Liver (tissue), 8 donors: ENCODE measurements at regions not wholly inside any gene's neighbourhood (a gene's known extent, or its start where the extent isn't known, plus 50 kb on each side); places are given as distances from the start of the nearest gene placed in this dataset.
"Not testable (repeated sequence)": the region's sequence is repeated elsewhere in the genome, so short reads cannot be mapped to it uniquely, and the experiment has no call there.

Experiments
- DNase-seq: peaks from one replicate; pipeline ENCODE4 v3.0.0-alpha.2; 2017; ENCODE audit warnings: low spot score
- H3K27ac ChIP-seq, 2 donors: one replicate each; pipeline ENCODE4 v1.7.0; 2013; ENCODE audit warnings: inconsistent platforms in 2 of 2, low read length in 2 of 2, control low read depth in 1 of 2, low read depth in 1 of 2, mild to moderate bottlenecking in 1 of 2
- H3K27me3 ChIP-seq, 4 donors: one replicate each; pipeline versions ENCODE4 v1.6.1 to v1.7.0; 2013; ENCODE audit warnings: low read length in 3 of 4, inconsistent platforms in 1 of 4, mild to moderate bottlenecking in 1 of 4, moderate library complexity in 1 of 4; ENCODE audit not compliant: control insufficient read depth in 4 of 4, insufficient read depth in 4 of 4
- H3K36me3 ChIP-seq, 4 donors: one replicate each; pipeline versions ENCODE4 v1.6.1 to v1.7.0; 2013; ENCODE audit warnings: low read length in 3 of 4, mild to moderate bottlenecking in 3 of 4, low read depth in 1 of 4, moderate library complexity in 1 of 4; ENCODE audit not compliant: control insufficient read depth in 4 of 4, insufficient read depth in 3 of 4
- H3K4me1 ChIP-seq, 4 donors: one replicate each; pipeline versions ENCODE4 v1.6.1 to v1.7.0; 2013; ENCODE audit warnings: low read length in 3 of 4, mild to moderate bottlenecking in 3 of 4, moderate library complexity in 1 of 4; ENCODE audit not compliant: control insufficient read depth in 4 of 4, insufficient read depth in 4 of 4
- H3K4me3 ChIP-seq, 3 donors: one replicate each; pipeline versions ENCODE4 v1.6.1 to v1.7.0; 2013; ENCODE audit warnings: low read length in 3 of 3, control low read depth in 1 of 3, low read depth in 1 of 3, mild to moderate bottlenecking in 1 of 3
- H3K9ac ChIP-seq, 2 donors: one replicate each; pipeline ENCODE4 v1.7.0; 2013; ENCODE audit warnings: low read length in 2 of 2, mild to moderate bottlenecking in 2 of 2, moderate library complexity in 2 of 2, control low read depth in 1 of 2, low read depth in 1 of 2
- H3K9me3 ChIP-seq, 4 donors: one replicate each; pipeline versions ENCODE4 v1.6.1 to v1.7.0; 2013; ENCODE audit warnings: low read length in 3 of 4; ENCODE audit not compliant: control insufficient read depth in 4 of 4
- CTCF ChIP-seq: fragments of 150-350 bp; IDR thresholded peaks from 2 replicates; pipeline ENCODE4 v1.5.1; 2017; ENCODE audit warnings: improper control_type of control experiment, low read depth, low read length; ENCODE audit not compliant: missing input control
- EGR1 ChIP-seq, 2 donors: IDR thresholded peaks; 2 replicates each; pipeline ENCODE4 v1.6.1; 2016 to 2018; ENCODE audit warnings: antibody characterized with exemption in 2 of 2, low read depth in 2 of 2
- FOXA2 ChIP-seq: IDR thresholded peaks from 2 replicates; pipeline ENCODE4 v1.6.1; 2016; ENCODE audit warnings: antibody characterized with exemption
- GABPA ChIP-seq, 2 donors: IDR thresholded peaks in 1 of 2; conservative IDR thresholded peaks in 1 of 2; 2 replicates each; pipeline ENCODE4 v1.6.1; 2016; ENCODE audit warnings: antibody characterized with exemption in 2 of 2, mild to moderate bottlenecking in 1 of 2, moderate library complexity in 1 of 2
- HNF4A ChIP-seq, 2 donors: conservative IDR thresholded peaks; 2 replicates each; pipeline ENCODE4 v1.6.1; 2016; ENCODE audit warnings: antibody characterized with exemption in 2 of 2, mild to moderate bottlenecking in 2 of 2
- JUND ChIP-seq, 2 donors: IDR thresholded peaks; 2 replicates each; pipeline ENCODE4 v1.6.1; 2016; ENCODE audit warnings: antibody characterized with exemption in 2 of 2
- MAX ChIP-seq: IDR thresholded peaks from 2 replicates; pipeline ENCODE4 v1.6.1; 2016; ENCODE audit warnings: antibody characterized with exemption
- NR2F2 ChIP-seq: IDR thresholded peaks from 2 replicates; pipeline ENCODE4 v1.6.1; 2016; ENCODE audit warnings: antibody characterized with exemption
- RAD21 ChIP-seq, 2 donors: IDR thresholded peaks; 2 replicates each; pipeline ENCODE4 v1.6.1; 2016; ENCODE audit warnings: antibody characterized with exemption in 2 of 2, mild to moderate bottlenecking in 2 of 2
- REST ChIP-seq: IDR thresholded peaks from 2 replicates; pipeline ENCODE4 v1.6.1; 2016; ENCODE audit warnings: antibody characterized with exemption, mild to moderate bottlenecking
- RXRA ChIP-seq, 2 donors: IDR thresholded peaks; 2 replicates each; pipeline ENCODE4 v1.6.1; 2017 to 2018; ENCODE audit warnings: antibody characterized with exemption in 2 of 2, mild to moderate bottlenecking in 1 of 2
- SP1 ChIP-seq: IDR thresholded peaks from 2 replicates; pipeline ENCODE4 v1.6.1; 2018; ENCODE audit warnings: antibody characterized with exemption, mild to moderate bottlenecking
- YY1 ChIP-seq: IDR thresholded peaks from 2 replicates; pipeline ENCODE4 v1.6.1; 2016; ENCODE audit warnings: antibody characterized with exemption, mild to moderate bottlenecking
- WGBS: extraction: QIAGEN DNeasy Blood & Tissue Kit; methylation state at CpG from one replicate; pipeline ENCODE4 v1.1.7; 2013; 5-methylcytosine and 5-hydroxymethylcytosine counted together
- donor health status: healthy.
- donor health status: healthy.
- donor health status: healthy.
- donor health status: healthy.
- donor health status: healthy.

GRCh38 chr11:133635244-133635739 lies 103.0 kb upstream of the OPCML start:
- Histone ChIP-seq H3K4me3 (no peak overlapping the region), H3K9ac (no peak overlapping the region), H3K9me3 (no peaks in the 10 kb centered on the region), H3K4me1 (no peaks in the 10 kb centered on the region), H3K27ac (no peak overlapping the region), H3K36me3 (no peaks in the 10 kb centered on the region), H3K27me3 (peaks cover 0 to 4% (median 0%) of the 10 kb centered on the region in 4 donors)
- no peak for DNase-seq
- TF ChIP-seq MAX = no peak
- TF ChIP-seq YY1 = no peak
- no peak for TF ChIP-seq NR2F2
- no peak for TF ChIP-seq JUND (IDR thresholded peaks at IDR 0.05)
- WGBS = 56% methylated on average over 3 of the region's 3 CpGs

GRCh38 chr11:133628371-133628770 lies 96.1 kb upstream of the OPCML start:
- not testable (repeated sequence) for H3K9ac ChIP-seq, H3K4me1 ChIP-seq, H3K36me3 ChIP-seq, H3K27ac ChIP-seq, H3K4me3 ChIP-seq, H3K27me3 ChIP-seq, DNase-seq, H3K9me3 ChIP-seq
- WGBS = 49% methylated on average over 10 of the region's 11 CpGs

- H3K9ac ChIP-seq = no peak overlapping the region
- peaks cover 0 to 6% (median 1%) of the 10 kb centered on the region in 4 donors for H3K27me3 ChIP-seq
- no peak overlapping the region for H3K27ac ChIP-seq
- peaks cover 0 to 2% (median 0%) of the 10 kb centered on the region in 4 donors for H3K9me3 ChIP-seq
- whole genome bisulfite sequencing = 52% methylated on average over 6 of the region's 6 CpGs
- no peaks in the 10 kb centered on the region for H3K36me3 ChIP-seq
- no peak for DNase-seq
- TF ChIP-seq MAX = no peak
- TF ChIP-seq EGR1 (IDR thresholded peaks at IDR 0.05; ENCODE audit: low read depth in 2 of 2) = no peak
- no peak for TF ChIP-seq JUND (IDR thresholded peaks at IDR 0.05)
- no peak for TF ChIP-seq CTCF
- no peak for TF ChIP-seq GABPA (IDR thresholded peaks at IDR 0.05 in 1 of 2, conservative IDR thresholded peaks at IDR 0.05 in 1 of 2)
- no peak for TF ChIP-seq RXRA (IDR thresholded peaks at IDR 0.05)
- no peak for TF ChIP-seq SP1
- TF ChIP-seq HNF4A (conservative IDR thresholded peaks at IDR 0.05) = no peak
- TF ChIP-seq RAD21 (IDR thresholded peaks at IDR 0.05) = no peak
- TF ChIP-seq FOXA2 = no peak
- H3K4me3 ChIP-seq = no peak overlapping the region
- H3K4me1 ChIP-seq = no peaks in the 10 kb centered on the region
Observed at GRCh38 chr11:133621611-133622010, 89.3 kb upstream of the OPCML start.

- H3K27me3 ChIP-seq = peaks cover 0 to 4% (median 1%) of the 10 kb centered on the region in 4 donors
- H3K27ac ChIP-seq = no peak overlapping the region
- H3K9ac ChIP-seq = no peak overlapping the region
- no peaks in the 10 kb centered on the region for H3K36me3 ChIP-seq
- DNase-seq = no peak
- H3K4me1 ChIP-seq = no peaks in the 10 kb centered on the region
- TF ChIP-seq REST (no peak), RAD21 (IDR thresholded peaks at IDR 0.05) (peak; percentile 74), CTCF (peak; percentile 33)
- 40% methylated on average over 2 of the region's 2 CpGs for WGBS
- no peak overlapping the region for H3K4me3 ChIP-seq
- H3K9me3 ChIP-seq = peaks cover 0 to 2% (median 0%) of the 10 kb centered on the region in 4 donors
Observed at GRCh38 chr11:133619973-133620372, 87.7 kb upstream of the OPCML start.
